ENCODE measurements at regions not wholly inside any gene's neighbourhood (a gene's known extent, or its start where the extent isn't known, plus 50 kb on each side); places are given as distances from the start of the nearest gene placed in this dataset.

DNA sequence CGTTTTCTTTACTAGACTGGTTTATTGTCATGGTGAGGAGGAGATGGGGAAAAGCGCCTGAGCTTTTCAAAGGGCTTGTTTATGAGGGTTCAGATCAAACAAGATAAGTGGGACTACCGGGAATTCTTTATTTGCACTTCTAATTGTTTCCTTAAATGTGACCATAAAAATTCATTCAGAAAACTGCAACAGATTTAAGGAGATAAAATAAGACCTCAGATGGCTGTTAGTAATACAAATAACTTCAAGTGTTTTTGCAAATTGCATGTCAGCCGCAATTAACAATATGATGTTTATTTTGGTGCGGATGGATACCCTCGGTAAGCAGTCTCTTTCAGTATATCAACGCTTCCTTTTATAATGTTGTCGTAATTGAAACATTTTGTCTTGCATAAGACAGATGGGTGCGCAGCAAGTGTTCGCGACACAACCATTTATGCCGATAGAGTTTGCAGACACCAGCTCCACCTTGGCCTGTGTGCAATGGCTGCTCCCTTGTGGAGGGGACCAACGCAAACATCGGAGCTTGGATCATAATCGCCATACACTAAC lies 151.0 kb downstream of the C4orf33 start:
- TF ChIP-seq CTCF (IDR thresholded peaks at IDR 0.05) = no peak
- no peak for TF ChIP-seq POLR2A (IDR thresholded peaks at IDR 0.05)

All from testis (tissue), 2 donors.